ENCODE measurements at regions not wholly inside any gene's neighbourhood (a gene's known extent, or its start where the extent isn't known, plus 50 kb on each side); places are given as distances from the start of the nearest gene placed in this dataset.
"Not testable (repeated sequence)": the region's sequence is repeated elsewhere in the genome, so short reads cannot be mapped to it uniquely, and the experiment has no call there.

- TF ChIP-seq POLR2A, CTCF (IDR thresholded peaks at IDR 0.05): not testable (repeated sequence)
Measured at GRCh38 chr20:47892681-47893080, 107.4 kb upstream of the SULF2 start.
